Nucleus accumbens (tissue), 56 donors: ENCODE measurements at regions not wholly inside any gene's neighbourhood (a gene's known extent, or its start where the extent isn't known, plus 50 kb on each side); places are given as distances from the start of the nearest gene placed in this dataset.

ENCODE experiments used
- DNase-seq, 56 donors: peaks; one replicate each; lab custom pipeline; 2025; lab: John Stamatoyannopoulos, UW

DNA sequence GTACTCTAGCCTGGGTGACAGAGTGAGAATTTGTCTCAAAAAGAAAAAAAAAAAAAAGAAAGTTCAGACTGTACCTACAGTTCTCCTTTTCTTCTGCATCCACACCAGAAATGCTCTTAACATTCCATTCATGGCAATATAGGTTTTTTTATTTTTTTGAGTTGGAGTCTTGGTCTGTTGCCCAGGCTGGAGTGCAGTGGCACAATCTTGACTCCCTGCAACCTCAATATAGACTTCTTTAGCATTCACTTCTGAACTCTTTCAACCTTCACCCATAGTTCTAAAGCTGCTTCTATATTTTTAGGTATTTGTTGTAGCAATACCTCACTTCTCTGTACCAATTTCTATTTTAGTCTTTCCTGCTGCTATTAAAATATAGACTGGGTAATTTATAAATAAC, 1095.7 kb downstream of the FLRT2 start:
- DNase-seq = no peak

DNA sequence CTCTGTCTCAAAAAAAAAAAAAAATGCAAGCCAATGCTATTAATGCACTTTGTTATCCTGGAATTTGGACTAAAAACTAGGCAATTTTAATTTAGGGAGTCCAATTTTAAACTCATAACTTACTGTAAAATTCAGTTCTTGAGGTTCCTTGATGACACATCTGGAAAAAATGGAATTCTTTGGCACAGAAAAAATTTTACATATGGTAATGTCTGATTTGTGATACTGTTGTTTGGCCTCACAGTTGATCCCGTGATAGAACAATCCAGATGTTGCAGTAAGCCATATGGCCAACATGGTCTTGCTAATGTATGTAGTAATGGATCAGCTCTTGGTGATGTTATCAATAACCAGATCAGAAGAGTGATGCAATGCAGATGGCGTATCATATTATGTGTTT, 1089.8 kb downstream of the FLRT2 start:
- DNase-seq = no peak

DNA sequence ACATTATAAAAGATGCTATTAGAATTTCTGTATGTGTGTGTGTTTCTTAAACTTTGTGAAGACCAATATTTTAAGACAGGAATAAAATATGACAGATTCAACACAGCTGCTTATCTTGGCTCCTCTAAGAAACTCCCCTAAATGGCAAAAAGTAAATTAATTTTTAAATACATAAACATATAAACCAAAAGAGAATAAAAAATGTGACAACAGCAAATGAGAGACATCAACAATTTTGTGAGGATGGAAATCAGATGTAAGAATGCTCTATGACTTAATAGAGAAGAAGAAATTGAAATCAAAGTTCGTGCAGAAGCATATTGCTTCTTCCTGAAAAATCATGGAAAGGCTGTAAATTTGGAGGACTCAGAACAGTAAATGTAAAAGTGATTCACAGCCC, 1083.8 kb downstream of the FLRT2 start:
- DNase-seq = no peak

DNA sequence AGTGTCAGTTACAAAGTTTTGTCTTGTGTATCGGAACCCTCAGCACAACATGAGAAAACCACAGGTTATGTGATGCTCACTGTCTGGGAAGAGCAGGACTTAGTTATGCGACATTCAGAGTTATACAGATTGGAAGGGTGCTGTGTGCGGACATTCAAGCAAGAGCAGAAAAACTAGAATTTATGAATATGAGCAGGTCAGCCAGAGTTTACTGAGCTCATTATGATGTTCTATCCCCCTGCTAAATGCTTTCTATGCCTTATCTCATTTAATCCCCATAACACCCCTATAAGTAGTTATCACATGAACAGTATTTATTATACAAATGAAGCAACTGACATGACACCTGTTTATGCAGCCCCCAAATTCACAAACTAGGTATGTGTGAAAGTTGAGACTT, 1083.2 kb downstream of the FLRT2 start:
- DNase-seq = no peak

DNA sequence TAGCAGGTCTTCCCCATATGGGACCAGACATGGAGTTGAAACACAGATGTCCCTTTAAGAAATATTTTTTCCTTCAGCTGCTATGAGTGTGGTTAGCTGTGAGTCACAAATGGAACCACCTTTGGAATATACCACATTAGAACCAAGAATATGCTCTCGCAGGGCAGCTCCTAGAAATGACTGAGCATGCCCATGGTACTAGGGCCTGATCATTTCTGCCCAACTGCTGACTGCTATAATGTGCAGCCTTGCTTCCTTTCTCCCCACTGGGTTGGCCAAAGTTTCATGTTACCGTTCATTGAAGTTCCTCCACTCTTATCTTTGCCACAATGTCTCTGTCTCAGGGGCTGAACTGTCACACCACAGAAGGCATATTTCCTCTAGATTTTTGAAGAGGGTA, 1074.6 kb downstream of the FLRT2 start:
- DNase-seq = no peak

DNA sequence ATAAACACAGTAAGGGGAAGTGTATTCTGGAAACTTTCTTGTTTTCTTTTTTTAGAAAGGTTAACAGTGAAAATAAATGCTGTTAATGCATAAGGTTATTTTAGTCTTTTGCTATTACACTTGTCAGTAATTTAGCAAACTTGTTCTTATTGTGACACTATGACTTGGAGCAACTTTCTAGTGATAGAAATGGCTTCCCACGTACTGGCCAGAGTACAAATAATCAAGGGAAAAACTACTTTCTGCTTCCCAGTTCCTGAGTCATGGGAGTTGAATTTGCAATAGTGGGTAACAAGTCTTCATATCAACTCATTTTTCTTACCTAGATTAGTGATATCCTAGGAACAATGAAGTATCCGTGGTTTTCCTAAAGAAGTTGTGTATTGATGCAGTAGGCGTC, 1072.3 kb downstream of the FLRT2 start:
- no peak for DNase-seq

DNA sequence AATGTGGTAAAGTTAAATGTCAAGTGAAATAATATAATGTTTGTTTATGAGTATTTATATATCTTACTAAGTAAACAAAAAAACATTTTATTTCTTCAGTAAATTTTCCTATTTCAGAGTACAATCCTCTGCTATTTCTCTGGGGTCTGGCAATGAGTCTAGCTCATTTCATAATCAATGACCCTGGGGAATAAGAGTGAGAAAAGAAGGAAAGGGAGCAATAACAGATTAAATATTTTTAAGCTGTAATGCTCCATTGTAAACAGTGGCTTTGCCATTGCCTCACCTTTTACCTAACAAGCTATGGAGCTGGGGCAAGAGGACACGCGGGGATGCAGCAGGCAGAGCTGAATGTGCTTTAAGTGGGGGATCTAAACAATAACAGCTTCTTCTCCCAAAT, 1071.9 kb downstream of the FLRT2 start:
- no peak for DNase-seq

DNA sequence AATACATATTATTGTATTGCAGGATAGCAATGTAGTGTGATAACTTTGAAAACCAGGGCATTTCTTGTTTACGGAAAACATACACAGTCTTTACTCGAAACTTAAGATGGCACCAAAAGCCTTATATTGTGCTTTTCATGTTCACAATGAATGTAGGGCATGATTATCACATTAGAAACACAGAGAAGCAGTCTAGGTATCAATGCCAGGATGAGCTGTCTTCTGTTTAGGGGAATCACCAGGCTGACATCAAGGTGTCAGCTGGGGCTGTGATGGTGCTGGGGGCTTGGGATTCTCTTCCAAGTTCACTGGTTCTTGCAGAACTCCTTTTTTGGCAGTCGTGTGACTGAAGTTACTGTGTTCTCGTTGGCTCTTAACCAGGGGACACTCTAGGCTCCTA, 1067.3 kb downstream of the FLRT2 start:
- DNase-seq = no peak

DNA sequence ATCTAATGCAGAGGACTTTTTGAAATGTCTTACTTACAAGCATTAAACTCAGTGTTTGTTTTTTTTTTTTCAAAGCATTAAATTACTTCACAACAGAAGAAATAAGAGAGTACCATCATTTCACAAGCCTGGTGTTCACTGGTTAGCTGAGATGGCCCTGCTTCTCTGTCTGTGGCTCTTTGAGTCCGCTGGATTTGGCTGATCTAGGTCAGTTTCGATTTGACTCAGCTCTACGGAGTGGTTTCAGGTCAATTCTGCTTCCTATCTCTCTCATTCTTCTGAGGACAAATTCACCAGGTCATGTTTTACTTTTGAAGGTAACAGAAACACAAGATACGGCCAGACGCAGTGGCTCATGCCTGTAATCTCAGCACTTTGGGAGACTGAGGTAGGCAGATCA, 1066.1 kb downstream of the FLRT2 start:
- no peak for DNase-seq

DNA sequence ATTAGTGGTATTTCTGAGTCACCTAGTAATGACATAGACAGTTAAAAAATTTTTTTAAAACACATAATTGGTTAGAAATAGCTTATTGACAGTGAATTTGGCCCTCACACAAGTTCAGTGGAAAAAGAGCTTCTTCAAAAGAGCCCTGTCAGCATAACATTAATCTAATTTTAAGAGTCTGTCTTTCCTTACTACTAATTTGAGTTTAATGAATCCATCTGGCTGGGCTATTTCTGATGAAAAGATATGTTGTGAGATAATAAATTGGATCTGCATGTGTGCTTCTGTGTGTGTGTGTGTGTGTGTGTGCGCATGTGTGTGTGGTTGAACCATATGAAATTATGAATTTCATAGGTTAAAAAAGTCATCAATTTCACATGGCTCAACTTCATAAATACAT, 1045.2 kb downstream of the FLRT2 start:
- DNase-seq = no peak

DNA sequence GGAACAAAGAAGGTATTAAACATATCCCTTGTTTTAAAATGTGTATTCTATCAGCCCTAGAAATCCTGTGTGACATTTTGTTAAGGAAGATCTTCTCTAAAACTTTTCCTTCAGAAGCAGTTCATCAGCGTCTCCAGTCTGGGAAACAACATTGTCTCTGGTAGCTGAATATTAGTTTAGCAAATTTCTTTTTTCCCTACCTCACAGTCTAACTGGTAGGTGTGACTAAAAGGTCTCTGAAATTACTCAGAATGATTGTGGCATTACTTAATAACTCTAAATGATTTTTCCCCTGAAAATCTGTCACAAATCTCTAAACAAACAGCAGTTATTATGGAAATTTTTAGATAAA, 1044.8 kb downstream of the FLRT2 start:
- no peak for DNase-seq

DNA sequence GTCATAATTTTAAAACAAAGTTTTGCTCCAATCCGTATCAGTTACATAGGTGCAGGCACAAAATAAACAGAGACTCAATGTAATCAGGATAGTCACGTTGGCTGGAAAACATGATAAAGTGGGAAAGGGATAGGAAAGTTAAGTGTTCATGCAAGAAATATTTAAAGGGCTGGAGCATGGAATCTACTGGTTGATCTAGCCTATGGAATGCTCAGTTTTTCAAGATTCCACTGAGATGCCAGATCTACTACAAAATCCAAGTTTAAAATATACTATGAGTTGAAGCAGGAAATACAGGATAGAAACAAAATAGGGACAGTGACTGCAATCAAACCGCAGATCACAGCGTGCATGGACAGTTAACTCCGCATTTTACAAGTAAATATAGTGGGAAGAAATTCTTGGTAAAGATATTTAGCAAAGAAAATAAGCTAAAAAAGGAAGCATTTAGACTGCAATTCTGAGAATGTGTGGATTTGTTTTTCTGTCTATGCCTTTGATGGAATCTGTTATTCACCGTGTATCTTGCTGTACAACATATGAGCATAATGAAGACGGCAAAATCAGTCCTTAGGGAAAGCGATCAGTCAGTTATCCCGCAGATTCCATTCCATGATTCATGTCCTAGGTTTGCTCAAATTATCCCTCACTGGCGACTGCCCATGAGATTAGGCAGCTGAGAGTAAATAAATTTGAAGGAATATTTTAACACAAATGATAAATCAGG, 1044.3 kb downstream of the FLRT2 start:
- DNase-seq = no peak

DNA sequence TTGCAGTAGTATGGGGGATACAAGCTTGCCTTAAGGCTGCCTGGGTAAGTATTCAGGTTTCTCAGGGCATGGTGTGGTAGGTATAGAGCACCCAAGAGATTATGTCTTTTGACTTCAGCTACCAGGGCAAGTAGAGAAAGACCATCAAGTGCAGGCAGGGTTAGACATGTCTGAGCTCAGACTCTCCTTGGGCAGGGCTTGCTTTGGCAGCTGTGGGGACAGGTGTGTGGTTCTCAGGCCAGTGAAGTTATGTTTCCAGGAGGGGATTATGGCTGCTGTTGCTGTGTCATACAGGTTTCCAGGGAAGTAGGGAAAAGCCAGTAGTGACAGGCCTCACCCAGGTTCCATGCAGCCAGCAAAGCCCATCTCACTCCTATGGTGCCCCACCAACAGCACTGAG, 1040.4 kb downstream of the FLRT2 start:
- DNase-seq = no peak

DNA sequence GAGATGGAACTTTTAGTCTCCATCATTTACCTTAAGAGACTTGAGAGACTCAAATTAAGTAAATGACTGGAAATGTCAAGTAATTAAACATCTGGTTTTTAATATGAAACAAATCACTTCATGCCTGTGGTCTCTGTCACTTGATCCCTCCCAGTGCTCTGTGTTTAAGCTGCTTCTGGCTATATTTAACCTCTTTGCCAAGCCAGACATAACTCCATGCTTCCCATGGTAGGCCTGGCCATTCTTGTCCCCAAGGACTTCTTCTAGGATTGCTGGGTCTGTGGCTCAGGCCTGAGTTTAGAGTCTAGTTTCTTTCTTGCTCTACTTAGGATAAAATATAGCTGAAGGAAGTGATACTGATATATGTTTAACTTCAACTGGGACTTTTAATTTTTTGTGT, 1013.6 kb downstream of the FLRT2 start:
- no peak for DNase-seq

DNA sequence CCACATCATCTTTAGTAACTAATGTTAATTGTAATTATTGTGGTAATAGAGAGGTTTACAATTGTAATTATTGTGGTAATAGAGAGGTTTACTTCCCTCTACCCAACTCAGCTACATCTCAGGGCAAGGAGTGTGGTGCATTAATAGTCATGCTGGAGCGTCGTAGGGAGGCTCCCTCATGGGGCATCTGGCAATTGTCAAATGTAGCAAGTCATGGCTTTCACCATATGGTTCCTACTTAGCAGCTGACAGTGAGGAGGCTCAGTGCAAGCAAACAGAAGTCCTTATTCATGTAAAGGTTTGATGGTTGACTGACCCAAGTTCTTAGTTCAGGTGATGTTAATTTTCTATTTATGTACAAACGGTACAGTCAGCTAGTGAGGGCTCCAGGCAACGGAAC, 1012.0 kb downstream of the FLRT2 start:
- no peak for DNase-seq

DNA sequence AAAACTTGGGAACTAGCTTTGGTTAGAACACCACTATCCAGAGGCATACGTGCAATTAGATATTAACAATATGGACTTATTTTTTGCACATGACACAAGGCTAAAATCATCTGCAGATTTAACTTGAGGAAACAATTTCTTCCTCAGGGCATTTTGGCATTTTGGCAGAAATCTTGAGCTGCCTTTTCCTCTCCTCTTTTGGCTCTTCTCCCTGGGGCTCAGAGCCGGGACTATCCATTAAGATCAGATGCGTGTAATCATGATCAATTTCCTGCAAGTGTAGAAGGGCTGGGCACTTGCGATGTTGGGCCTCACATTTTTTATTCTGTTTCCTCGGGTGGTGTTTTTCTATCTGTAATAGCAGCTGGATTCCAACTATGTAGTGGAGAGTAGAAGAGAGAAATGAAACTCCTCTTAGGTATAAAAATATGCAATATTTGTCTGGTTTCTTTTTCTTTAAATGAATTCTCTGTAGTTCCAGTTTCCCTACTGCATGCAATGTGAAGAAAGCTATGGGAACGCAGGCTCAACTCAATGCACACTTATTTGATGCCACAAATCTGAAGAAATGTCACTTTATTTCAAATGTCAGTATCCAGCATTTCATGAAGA, 1010.8 kb downstream of the FLRT2 start:
- no peak for DNase-seq

DNA sequence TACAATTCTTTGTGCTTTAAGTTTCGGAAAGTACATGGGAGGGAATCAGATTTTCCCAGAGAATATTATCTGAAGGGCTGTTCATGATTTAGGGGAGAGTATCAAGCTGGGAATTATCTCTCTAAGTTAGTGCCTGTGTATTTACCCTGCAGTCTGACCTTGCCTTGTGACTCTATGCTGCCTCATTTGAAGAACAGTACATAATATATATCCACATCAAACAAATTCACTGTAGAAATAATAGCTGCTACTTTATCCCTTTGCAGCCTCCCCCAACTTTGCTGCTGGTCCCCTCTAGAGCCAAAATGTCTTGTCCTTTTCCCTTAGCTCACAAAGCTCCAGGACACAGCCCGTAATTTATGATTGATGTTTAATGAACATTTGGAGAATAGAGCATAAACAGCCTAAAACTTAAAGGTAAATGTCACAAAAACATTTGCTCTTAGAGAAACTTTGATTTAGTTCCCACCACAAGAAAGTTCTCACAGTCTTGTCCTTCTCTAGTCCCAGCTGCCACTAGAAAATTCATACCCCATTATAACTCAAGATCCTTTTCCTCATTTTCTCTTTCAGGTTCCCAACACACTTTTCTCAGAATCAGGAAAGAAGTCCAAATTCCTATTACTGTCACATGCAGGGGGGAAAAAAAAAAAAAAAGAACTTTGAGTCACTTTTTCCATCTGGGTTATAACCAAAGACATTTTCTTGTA, 1009.6 kb downstream of the FLRT2 start:
- no peak for DNase-seq

DNA sequence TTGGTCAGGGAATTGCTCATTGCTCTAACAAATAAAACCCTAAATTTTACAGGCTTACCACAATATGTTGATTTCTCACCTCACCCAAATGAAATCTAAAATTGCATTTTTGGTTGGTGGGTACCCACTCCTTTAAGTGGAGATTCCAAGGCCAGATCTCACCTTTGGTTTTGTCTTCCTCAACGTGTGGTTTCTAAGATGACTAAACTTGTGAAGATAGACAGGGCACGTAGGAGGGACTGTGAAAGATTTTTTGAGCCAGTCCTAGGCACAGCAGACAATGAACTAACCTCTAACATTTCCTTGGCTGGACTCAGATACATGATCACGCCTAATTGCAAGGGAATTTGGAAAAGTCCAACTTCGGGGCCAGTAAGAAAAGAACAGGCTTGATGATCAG, 1003.9 kb downstream of the FLRT2 start:
- no peak for DNase-seq

DNA sequence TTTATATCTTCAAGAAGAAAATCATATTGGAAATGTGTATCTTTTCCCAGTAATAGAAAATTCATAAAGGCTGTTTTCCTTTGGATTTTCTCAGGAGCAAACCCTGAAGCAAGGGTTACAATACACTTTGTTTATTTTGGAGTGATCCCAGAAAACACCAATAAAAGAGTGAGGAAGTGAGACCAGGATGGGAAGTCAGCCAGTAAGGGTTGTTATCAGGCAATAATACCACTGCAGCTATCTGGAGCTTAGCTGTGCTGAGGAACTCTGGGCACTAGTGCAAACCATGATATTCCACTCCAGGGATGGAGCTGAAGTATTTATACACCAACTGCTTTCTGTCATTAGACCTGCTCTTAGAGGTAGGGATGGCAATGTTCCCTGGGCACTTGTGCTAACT, 1002.3 kb downstream of the FLRT2 start:
- no peak for DNase-seq

DNA sequence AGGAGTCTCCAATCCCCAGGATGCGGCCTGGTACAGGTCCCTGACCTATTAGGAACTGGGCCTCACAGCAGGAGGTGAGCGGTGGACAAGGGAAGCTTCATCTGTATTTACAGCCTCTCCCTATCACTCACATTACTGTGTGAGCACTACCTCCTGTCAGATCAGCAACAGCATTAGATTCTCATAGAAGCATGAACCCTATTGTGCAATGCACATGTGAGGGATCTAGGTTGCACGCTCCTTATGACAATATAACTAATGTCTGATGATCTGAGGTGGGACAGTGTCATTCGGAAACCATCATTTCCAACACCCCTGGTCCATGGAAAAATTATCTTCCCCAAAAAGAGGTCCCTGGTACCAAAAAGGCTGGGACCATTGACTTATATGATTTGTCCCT, 1000.5 kb downstream of the FLRT2 start:
- no peak for DNase-seq

DNA sequence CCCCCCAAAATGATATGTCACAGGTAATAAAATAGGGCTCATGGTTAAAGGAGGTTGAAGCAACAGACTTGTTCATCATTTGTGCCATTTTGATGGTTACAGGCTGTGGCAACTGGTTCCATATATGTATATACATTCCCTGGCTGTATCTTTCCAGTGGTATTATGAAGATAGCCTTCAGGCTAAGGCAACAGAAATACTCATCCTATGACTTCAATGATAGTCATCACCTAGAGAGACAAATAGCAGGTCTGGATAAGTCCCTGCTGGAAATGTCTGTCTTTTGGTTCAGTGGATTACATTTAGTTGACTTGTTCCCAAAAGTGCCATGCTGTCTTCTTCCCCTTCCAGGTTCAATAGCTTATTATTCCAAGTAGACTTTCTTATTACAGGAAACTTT, 997.4 kb downstream of the FLRT2 start:
- DNase-seq = no peak

DNA sequence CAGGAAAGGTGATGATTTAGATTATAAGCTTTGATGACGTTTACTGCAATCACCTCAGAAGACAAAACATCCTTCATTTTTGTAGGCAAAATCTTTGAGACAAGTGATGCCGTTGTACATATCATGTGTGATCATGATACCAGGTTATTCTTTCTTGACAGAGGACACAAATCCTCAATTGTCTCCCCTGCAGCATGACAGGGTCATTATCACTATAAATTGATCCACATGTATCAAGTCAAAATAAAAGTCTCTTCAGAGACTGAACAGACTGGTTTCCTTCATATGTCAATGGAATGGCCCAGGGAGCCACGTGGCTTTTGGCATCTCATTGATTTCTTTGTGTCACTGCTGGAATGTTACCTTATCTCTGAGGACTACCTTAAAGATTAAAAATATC, 995.7 kb downstream of the FLRT2 start:
- no peak for DNase-seq
